HG03460 (cell line): ENCODE measurements at regions not wholly inside any gene's neighbourhood (a gene's known extent, or its start where the extent isn't known, plus 50 kb on each side); places are given as distances from the start of the nearest gene placed in this dataset.

ENCODE experiments used
- ATAC-seq: cut with Tn5 transposase; IDR thresholded peaks from one replicate; pipeline ENCODE4 v1.9.1; 2021; ENCODE audit not compliant: unreplicated experiment

DNA sequence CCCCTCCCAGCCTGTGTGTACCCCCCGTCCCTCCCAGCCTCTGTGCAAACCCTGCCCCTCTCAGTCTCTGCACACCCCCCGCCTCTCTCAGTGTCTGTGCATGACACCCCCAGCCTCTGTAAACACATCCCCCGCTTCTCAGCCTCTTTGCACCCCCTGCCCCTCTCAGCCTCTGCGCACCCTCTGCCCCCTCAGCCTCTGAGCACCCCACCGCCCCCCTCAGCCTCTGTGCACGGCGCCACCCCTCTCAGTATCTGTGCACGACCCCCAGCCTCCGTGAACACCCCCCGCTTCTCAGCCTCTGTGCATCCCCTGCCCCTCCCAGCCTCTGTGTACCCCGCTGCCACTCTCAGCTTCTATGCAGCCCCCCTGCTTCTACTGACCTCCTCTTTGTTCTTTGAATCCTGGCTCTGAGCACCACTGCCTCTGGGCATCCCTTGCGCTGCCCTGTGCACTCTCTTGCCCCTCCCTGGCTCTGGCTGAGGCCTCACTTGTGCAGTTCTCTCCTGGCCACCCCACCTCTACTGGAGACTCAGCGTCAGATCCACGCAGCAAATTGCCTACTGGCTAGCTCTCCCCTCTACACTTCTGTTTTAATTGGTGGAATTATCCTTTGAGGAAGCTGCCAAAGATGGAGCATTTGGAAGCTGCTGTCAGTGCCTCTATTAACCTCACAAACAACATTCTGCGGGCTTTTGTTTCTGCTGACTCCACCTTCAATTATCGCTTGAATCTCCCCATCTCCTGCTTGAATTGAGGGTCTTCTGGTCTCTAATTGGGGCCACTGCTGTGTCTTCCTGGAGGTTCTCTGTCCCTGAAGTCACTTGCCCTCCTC, 838.6 kb downstream of the TBC1D22A start:
- ATAC-seq = no peak

DNA sequence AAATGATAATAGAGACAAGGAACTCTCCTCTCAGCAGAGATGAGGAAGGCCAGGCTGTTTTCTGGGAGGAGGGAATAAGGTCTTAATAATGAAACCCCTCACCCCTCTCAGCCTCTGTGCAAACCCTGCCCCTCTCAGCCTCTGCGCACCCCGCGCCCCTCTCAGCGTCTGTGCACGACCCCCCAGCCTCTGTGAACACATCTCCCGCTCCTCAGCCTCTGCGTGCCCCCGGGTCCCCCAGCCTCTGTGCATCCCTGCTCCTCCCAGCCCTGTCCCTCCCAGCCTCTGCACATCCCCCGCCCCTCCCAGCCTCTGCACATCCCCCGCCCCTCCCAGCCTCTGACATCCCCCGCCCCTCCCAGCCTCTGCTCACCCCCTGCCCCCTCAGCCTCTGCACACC, 837.8 kb downstream of the TBC1D22A start:
- ATAC-seq = no peak

DNA sequence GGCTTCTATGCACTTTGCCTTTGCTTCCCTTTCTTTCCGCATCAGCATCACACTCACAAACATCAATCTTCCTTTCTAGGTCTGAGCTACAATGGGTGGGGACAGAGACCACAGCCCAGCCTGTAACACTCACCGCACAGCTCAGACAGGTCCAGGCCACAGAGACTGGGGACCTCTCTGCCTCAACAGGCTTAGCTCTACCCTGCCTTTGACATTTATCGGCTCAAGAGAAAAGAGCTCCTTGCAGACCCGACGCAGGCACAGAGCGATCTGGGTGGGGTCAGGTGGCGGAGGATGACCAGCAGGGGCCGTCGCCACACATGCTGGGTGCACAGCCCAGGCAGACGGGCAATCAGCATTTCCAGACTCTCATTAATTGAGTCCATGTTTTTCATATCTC, 837.3 kb downstream of the TBC1D22A start:
- ATAC-seq = no peak

DNA sequence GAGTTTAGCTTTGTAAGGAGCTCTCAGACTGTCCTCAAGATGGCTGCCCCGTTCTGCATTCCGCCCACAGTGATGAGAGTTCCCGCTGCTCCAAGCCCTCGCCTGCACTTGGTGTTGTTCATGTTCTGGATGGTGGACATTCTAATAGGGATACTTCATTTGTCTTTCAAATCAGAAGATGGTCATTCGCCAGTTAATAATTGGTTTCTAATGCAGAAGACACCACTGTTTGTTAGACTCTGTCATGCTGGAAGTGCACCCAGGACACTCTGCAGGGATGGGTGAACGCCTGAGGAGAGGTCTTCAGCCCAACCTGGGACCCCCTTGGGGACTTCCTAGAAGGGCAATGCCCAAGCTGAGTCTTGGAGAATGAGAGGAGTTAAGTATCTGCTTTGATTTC, 836.4 kb downstream of the TBC1D22A start:
- ATAC-seq = no peak

DNA sequence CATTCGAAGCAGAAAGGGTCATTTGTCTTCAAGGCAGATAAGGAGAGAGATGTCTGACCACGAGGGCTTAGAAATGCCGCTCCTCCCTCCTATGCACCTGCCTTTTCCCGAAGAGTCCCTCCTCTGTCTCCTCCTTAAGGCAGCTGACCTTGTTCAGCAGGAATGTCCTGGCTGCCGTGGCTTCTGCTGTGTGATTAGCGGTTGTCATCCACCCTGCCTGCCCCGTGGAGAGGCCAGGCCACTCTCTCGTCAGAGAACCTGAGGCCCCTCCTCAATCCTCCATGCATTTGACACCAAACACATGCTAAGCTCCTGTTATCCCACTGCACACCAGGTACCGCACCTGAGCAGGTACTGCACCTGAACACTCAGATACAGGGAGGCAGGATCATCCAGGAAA, 834.6 kb downstream of the TBC1D22A start:
- no peak for ATAC-seq

DNA sequence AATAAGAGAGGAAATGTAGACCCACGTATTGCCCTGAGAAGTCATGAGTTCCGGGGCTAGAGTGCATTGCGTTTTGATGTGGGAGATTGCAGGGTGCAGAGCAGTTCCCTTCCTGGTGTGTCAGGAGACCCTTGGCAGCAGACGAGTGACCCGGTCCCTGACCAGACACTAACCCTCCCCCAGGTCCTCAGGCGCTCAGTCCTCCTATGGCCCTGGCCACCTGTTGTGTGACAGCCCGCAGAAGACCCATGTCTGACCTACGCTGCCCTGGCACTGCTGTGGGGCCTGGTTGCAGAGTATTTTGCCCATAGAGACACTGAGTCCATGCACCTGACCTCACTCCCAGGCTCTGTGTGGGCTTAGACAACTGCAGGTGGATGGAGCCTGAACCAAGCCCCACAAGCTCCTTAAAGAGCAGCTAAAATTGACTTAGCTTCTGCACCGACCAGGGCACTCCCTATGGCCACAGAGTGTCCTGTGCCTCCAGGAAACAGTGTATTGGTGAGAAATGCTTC, 833.8 kb downstream of the TBC1D22A start:
- ATAC-seq = no peak

DNA sequence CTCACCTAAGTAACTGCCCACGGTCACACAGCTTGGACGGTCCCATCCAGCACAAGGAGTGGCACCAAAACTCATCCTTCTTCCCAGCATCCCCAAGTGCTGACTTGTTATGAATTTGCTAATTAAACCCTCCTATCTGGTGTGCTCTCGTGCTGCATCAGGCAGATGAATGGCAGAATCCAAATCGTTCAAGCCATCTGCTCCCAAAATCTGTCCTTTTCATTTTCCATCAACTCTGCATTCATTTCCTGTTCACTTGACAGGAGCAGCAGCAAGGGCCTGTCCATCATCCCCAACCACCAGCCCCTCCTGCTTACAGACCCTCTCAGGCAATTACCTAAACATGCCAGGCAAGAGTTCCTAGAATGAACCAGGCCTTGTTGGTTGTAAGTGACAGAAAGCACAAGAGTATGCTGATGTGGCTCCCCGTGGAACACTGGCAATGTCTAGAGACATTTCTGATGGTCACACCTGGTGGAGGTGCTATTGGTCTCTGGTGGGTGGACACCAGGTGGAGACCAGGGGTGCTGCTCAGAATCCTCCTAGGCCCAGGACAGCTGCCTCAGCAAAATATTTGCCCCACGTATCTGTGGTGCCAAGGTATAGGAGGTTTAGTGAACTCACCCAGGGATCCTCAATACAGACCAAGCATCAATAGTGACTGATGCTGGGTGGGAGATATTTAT, 832.5 kb downstream of the TBC1D22A start:
- ATAC-seq = no peak

DNA sequence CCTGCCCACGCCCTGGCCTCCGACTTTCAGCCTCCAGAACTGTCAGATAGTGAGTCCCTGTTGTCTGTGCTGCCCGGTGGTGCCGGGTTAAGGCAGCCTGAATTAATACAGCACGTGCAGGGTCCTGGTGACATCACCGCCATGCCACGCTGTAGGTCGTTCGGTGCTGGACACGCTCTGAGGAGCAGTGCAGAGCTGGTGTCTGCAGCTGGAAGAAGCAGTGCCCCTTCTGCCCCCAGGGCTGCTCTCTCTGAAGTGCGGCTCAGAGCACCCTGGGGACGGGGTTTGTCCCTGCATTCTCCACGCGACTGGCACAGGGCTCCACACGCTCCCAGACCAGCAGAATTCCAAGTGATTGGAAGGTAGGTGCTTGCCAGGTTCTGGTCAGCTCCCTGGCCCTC, 831.5 kb downstream of the TBC1D22A start:
- ATAC-seq = no peak

DNA sequence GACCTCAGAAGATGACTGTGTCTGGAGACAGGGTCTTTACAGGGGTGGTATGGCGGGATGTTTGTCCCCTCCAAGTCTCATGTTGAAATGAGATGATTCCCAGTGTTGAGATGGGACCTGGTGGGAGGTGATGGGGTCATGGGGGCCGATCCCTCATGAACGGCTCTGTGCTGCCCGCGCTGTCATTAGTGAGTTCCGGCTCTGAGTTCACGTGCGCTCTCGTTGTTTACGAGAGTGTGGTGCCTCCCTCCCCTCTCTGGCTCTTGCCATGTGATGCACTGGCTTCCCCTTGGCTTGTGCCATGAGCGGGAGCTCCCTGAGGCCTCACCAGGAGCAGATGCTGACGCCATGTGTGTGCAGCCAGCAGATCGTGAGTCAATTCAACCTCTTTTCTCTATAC, 830.8 kb downstream of the TBC1D22A start:
- ATAC-seq = no peak

DNA sequence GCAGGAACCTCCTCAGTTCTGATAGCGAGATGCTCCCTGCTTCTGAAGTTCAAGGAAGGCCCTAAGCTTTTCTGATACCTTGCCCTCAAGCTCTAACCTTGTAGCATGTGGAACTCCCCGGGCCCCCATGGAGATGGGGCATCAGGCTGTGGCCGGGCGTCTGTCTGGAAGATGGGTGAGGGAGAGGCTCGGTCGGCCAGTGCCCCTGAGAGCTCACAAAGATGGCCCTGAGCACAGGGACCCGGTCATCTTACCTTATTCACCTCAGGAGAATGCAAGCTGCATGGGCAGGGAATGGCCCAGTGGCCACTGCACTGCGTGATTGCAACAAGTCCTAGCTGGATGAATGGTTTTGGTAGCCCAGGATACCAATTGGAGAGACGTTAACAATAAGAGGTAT, 830.3 kb downstream of the TBC1D22A start:
- ATAC-seq = no peak

DNA sequence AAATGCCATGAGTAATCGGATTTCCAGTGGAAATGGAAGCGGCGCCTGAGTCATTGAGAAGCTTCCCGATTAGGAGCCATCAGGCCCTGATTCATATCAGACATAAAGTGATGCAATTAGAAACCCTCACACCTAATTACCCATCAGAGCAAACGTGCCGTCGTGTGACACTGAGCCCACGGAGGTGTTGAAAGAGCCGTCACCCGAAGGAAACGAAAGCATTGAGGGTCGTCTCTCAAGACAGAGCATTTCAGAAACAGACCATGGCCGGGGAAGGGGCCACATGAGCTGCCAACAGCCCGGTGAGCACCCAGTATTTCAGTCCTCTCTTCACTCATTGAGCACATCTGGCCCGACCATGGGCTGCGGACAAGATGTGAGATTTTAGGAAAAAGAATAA, 829.3 kb downstream of the TBC1D22A start:
- no peak for ATAC-seq

DNA sequence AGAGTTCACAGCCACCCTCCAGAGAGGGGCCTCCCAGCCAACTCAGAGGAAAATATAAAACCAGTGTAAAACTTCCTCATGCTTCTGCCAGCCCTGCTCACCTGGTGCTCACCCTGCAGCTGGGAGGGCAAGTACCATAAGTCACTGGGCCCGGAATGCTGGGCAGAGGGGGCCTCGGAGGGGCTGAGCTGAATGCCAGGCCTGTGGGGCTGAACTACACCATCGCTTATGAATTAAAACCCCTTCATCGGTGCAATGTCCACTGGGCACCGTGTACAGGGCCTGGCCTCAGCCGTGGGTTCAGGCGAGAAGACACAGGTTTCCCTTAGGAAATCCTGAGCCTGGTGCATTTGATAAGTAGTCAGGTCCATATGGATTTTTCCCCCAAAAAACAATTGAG, 828.6 kb downstream of the TBC1D22A start:
- no peak for ATAC-seq

DNA sequence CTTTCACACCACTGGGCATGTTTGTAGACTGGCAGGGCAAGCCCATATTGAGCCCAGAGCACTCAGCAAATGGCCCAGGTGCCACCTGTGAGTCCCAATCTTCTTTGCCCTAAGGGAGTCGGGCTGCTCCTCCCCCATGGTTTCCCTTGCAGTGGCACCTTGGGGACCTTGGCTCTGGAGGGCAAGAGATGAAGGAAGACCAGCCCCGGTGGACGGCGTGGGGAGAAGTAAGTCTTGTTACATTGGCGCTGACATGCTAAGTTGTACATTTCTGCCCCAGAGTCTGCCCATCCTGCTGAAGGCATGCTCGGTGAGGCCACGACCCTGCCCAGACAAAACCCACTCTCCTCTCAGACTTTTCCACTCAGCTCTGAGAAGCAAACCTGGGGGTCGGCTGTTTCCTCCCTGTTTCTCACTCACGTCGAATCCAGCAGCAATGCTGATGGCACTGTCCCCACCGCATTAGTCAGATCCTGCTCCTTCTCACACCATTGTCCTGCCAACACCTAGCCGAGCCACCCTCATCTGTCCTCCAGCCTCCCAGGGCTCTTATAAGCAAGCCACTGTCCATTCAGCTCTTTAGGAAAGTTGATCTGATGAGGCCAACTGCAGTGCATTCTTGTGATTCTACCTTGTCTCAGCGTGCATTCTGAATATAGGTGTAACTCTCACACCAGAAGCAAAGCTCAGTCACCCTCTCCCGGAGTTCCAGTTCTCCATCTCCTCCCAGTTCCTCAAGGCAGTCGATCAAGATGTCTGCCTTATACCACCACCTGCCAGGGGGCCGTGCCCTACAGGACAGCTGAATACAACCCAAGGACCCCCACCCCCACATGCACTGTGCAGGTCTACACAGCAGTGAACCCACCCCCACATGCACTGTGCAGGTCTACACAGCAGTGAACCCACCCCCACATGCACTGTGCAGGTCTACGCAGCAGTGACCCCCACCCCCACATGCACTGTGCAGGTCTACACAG, 827.1 kb downstream of the TBC1D22A start:
- ATAC-seq = no peak

DNA sequence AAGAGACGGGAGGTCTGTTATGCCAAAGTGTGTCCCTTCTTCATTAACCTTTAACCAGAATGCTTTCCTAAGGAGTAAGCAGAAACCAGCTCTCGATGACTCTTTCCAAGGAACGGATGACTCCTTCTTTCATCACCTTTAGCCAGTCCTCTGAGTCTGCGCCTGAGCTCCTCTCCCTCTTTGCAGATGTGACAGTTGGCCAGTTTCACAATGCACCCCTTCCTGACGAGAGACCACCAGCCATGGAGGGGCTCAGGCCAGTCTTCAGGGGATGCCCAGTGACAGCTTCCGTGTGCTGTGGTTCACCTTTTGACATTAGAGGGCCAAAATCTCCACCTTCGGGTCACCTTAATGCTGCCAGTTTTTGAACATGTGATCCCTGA, 826.1 kb downstream of the TBC1D22A start:
- ATAC-seq = no peak

DNA sequence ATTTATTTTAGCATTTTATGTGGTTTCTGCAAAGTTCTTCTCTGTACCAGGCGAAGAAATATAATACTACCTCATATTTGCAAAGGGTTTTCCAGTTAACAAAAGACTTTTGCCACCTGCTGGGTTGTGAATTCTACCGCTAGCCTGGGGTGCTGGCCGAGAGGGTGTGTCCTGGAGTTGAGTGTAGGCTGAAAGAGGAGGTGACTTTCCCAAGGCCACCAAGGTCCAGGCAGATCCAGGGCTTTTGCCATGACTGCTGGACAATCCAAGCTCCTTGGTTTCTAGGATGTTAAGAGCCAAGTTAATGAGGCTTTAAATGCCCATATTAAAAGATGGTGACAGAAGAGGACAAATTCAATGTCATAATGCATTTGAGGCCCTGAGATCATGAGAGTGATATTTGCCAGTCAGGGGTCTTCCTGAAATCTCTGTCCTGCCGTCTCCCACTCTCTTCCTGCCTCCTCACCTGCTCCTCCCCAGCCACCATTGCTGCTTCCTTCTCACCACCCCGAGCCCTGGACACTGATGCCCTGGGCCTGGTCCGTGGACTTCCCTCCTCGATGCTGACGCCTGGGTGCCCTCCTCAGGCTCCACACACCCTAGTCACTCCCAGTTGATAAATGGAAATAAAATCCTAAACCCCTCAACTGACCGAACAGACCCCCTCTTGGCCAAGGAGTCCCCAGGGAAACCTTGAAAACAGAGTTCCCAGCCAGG, 825.6 kb downstream of the TBC1D22A start:
- ATAC-seq = no peak

DNA sequence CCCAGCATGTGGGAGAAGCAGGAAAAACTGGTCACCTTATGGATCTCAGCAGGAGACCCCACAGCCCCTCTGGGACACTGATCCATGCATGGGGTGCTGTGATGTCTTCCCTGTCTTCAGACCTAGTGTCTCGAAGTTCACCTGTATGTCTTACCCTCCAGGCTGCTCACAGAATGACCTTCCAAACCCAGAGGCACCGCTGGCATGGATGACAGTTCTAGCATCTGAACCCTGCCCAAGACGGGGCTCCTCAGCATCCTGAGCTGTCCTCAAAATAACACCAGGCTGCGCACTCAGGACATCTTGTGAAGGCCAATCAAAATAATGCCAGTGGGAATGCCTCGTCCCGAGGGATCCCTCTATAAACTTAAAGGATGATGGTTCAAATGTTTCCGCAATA, 824.9 kb downstream of the TBC1D22A start:
- ATAC-seq = no peak

DNA sequence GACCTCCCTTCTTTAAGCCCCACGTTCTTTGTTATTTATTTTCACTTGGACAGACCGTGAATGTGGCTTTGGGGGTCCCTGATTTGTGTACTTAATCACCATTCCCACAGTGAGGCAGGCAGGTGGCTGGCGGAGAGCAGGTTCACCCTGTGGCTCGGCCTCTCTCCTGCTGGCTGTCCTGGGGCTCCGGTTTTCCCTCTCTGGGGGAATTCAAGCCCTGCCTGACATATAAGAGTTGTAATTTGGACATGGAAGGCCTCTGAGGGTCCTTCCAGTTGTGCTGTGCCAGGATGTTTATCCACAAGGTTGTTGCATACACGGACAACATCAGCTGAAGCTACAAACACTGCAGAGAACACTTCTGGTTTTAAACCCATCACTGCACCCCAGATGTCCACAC, 824.5 kb downstream of the TBC1D22A start:
- no peak for ATAC-seq

DNA sequence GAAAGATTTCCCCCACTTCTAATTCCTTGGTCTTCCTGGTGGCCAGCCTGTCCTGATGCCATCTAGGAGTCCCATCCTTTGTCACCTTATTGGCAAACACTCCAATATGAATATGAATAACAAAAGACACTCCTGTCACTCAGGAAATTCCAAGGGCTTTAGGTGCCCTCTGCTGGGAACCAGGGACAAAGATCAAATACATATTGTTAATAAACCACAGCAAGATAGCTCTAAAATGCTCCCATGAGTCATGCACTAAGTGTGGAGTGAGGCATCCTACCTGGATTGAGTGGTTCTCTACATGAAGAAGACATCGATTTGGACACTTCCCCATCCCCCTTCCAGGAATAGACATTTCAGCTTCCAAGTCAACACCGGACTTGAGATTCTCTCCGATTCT, 823.6 kb downstream of the TBC1D22A start:
- no peak for ATAC-seq

DNA sequence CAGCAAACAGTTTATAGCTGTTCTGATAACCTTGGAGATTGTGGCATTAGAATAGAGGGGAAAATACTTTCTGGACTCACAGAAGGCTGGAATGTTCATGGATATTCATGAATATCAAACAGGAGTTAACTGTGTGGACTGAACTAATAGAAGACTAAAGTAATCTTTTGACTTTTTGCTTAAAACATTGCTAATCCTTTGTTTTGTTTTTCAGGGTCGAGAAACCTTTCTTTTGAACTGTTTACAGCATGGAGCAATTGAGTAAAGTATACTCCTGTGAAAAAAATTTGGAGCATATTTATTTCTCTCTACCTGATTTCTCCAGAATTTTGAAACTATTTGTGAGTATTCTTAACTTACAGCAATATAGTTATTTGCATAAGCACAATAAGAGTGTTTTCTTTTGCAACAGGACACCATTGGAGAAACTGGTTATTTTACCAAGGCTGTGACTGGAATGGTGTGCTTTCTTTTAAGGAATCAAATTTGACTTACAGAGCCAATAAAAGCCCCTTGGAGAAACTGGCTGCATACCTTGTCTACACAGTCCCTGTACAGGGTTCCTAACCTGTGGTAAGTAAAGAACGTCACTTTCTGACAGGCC, 821.6 kb downstream of the TBC1D22A start:
- no peak for ATAC-seq

DNA sequence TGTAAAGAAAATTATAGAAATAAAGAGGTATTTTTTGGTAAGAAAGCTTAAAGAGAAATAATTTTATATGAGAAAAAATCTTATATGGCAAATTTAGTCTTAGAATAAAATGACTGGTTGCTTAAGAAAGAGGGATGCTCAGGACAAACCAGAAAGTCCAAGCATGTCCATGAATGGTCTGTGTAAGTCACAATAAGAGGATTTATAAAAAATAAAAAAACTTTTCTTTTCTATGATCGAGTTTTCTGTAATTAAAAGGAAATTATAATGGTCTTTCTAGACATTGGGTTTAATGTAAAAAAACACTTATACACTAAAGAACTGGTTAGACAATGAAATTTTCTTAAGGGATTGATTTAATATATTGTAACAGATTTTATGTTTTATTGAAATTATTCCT, 819.6 kb downstream of the TBC1D22A start:
- ATAC-seq = no peak
